ENCODE measurements at regions not wholly inside any gene's neighbourhood (a gene's known extent, or its start where the extent isn't known, plus 50 kb on each side); places are given as distances from the start of the nearest gene placed in this dataset.

DNA sequence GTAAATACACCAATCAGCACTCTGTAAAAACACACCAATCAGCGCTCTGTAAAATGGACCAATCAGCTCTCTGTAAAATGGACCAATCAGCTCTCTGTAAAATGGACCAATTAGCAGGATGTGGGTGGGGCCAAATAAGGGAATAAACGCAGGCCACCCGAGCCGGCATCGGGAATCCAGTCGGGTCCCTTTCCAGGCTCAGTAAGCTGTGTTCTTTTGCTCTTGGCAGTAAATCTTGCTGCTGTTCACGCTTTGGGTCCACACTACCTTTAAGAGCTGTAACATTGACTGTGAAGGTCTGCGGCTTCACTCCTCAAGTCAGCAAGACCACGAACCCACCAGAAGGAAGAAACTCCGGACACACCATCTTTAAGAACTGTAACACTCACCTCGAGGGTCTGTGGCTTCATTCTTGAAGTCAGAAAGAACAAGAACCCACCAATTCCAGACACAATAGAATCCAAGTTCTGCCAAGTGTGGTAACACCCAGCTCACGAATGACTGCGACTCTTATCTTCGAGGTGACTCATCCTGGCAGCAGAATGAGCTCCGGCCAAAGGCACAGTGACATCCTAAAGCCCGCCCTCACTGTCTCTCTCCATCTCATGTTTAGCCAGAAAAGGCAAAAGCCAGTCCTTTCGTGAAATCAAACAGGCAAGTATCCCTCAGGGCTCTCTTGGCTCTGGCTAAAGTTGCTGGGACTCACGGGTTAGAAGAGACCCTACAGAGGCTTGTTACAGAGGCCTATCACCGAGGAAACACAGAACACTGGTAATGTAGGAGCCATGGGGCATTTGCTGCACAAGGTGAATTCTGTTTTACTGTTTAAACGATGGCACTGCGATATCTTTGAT, 155.2 kb downstream of the FAM43A start:
- H3K4me3 ChIP-seq (ENCODE audit: low read depth, low read length), result no peak overlapping the region
- no peak for DNase-seq (ENCODE audit: low read depth)
- TF ChIP-seq, protein P1, sequence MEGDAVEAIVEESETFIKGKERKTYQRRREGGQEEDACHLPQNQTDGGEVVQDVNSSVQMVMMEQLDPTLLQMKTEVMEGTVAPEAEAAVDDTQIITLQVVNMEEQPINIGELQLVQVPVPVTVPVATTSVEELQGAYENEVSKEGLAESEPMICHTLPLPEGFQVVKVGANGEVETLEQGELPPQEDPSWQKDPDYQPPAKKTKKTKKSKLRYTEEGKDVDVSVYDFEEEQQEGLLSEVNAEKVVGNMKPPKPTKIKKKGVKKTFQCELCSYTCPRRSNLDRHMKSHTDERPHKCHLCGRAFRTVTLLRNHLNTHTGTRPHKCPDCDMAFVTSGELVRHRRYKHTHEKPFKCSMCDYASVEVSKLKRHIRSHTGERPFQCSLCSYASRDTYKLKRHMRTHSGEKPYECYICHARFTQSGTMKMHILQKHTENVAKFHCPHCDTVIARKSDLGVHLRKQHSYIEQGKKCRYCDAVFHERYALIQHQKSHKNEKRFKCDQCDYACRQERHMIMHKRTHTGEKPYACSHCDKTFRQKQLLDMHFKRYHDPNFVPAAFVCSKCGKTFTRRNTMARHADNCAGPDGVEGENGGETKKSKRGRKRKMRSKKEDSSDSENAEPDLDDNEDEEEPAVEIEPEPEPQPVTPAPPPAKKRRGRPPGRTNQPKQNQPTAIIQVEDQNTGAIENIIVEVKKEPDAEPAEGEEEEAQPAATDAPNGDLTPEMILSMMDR (IDR thresholded peaks at IDR 0.05; ENCODE audit: insufficient read depth, low read depth, low read length, missing control alignments), result no peak

DNA sequence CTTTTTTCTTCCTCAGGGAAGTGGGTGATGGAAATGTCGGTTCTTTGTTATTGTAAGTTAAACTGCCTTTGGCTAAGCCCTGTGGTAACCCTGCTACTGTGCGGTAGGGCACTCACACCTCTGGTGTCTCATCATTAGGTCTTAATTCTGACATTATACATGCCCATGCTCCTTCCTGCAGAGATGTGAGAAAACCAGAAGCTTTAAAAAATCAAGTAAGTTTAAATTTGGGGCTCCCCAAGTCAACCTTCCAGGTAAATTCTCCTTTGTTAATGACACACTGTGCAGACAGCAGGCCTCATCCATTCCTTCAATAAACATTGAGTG, 155.8 kb downstream of the FAM43A start:
- TF ChIP-seq, protein P1 (IDR thresholded peaks at IDR 0.05; ENCODE audit: insufficient read depth, low read depth, low read length, missing control alignments), result no peak
- no peak for DNase-seq (ENCODE audit: low read depth)

DNA sequence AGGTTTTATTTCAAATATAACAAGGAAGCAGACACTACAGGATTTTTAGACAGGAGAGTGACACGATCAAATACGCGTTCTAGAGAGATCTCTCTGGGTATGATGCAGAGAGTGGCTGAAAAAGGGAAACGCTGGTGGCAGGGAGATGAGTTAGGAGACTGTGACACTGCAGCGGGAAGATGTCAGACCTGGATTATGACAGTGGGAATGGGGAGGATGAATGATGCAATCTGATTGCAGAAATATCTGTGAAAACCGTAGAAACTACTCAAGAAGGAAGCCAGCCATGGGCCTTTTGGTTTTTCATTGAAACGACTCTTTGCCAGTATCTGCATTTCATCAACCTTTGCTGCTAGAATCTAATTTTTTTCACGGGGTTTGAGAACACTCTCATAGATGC, 157.9 kb downstream of the FAM43A start:
- TF ChIP-seq, protein P1 (IDR thresholded peaks at IDR 0.05; ENCODE audit: insufficient read depth, low read depth, low read length, missing control alignments), result no peak
- H3K4me3 ChIP-seq (ENCODE audit: low read depth, low read length), result no peak overlapping the region
- DNase-seq (ENCODE audit: low read depth), result no peak

More for the DNA sequence above, 155.8 kb downstream of the FAM43A start:
- H3K4me3 ChIP-seq (ENCODE audit: low read depth, low read length), result no peak overlapping the region

DNA sequence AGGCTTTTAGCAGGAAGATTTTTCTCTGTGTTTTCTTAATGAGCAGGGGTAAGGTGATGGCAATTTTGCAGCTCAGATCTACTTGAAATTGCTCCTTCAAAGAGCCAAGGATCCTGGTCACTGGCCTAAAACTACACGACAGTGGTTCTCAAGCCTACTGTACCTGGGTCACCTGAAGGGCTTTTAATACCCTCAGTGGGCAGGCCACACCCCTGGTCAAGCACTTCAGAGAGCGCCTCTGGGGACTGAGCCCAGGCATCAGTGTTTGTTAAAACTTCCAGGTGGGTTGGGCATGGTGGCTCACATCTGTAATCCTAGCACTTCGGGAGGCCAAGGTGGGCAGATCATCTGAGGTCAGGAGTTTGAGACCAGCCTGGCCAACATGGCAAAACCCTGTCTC, 158.4 kb downstream of the FAM43A start:
- H3K4me3 ChIP-seq (ENCODE audit: low read depth, low read length), result no peak overlapping the region

DNA sequence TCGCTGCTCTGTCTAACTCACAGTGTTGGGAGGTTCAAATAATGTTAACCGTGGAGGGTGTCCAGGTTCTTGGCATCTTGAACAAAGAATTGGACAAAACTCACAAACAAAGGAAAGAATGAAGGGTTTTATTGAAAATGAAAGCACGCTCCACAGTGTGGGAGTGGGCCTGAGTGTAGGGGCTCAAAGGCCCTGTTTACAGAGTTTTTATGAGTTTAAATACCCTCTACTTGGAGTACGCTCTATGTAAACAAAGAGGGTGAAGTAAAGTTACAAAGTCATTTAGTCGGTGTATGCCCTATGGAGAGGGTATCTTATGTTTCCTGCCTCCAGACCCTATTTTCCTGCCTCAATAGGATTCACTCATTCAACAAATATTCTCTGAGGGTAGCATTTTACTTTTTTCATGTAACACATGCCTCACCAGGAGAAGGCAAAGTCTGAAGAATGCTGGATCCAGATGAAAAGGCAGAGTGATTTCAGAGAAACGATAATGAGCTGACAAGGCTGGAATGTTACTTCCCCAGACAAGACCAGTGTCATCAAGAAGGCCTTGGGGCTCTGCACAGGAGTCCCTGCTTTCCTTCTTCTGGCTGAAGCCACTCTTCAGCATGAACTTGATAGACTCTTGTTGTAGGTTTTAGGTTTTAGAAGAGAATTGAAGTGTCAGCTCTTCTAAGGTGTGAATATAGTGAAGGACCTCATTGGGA, 163.6 kb downstream of the FAM43A start:
- DNase-seq (ENCODE audit: low read depth), result no peak
- TF ChIP-seq, protein P1 (IDR thresholded peaks at IDR 0.05; ENCODE audit: insufficient read depth, low read depth, low read length, missing control alignments), result no peak
- H3K4me3 ChIP-seq (ENCODE audit: low read depth, low read length), result no peak overlapping the region

More for the DNA sequence above, 158.4 kb downstream of the FAM43A start:
- no peak for DNase-seq (ENCODE audit: low read depth)
- TF ChIP-seq, protein P1 (IDR thresholded peaks at IDR 0.05; ENCODE audit: insufficient read depth, low read depth, low read length, missing control alignments), result no peak

DNA sequence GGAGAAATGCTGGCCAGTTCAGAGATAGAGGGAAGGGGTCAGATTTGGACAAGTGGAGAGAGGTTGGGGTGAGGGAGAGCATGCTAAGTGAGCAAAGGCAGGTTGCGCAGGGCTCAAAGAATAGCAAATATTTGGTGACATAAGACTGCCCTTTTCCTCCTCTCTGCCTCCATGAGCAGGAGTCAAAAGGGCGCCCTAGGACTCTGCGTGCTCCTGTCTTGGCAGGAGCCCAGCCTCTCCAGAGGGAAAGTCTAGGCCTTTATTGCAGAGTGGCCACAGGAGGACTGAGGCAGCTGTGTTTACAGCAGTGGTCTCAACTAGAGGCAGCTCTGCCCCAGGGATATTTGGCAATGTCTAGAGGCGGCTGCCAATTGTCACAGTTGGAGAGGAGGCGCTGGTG, 165.6 kb downstream of the FAM43A start:
- TF ChIP-seq, protein P1 (IDR thresholded peaks at IDR 0.05; ENCODE audit: insufficient read depth, low read depth, low read length, missing control alignments), result no peak
- no peak overlapping the region for H3K4me3 ChIP-seq (ENCODE audit: low read depth, low read length)
- DNase-seq (ENCODE audit: low read depth), result no peak
